AG09319 (cell line): ENCODE measurements at regions not wholly inside any gene's neighbourhood (a gene's known extent, or its start where the extent isn't known, plus 50 kb on each side); places are given as distances from the start of the nearest gene placed in this dataset.
"Not testable (repeated sequence)": the region's sequence is repeated elsewhere in the genome, so short reads cannot be mapped to it uniquely, and the experiment has no call there.

ENCODE experiments used
- DNase-seq: peaks from one replicate; pipeline ENCODE4 v3.0.0-alpha.2; 2010; ENCODE audit warnings: low read depth; ENCODE audit errors: extremely low read depth
- CTCF ChIP-seq: IDR thresholded peaks from 2 replicates; pipeline ENCODE4 v1.5.1; 2011; ENCODE audit warnings: low read depth, mild to moderate bottlenecking, inconsistent platforms, low read length, moderate library complexity

- no peak for TF ChIP-seq CTCF
- DNase-seq: no peak
Observed at GRCh38 chr11:69948256-69949141, 129.3 kb upstream of the FGF3 start.

- TF ChIP-seq CTCF: no peak
- no peak for DNase-seq
Observed at GRCh38 chr11:69949327-69949726, 128.8 kb upstream of the ANO1 start.

GRCh38 chr11:69950120-69950519, 128.0 kb upstream of the ANO1 start:
- TF ChIP-seq CTCF: peak; percentile 48
- DNase-seq: no peak

GRCh38 chr11:69950621-69951020, 127.5 kb upstream of the ANO1 start:
- no peak for DNase-seq
- TF ChIP-seq CTCF: no peak

GRCh38 chr11:69951821-69952220, 126.3 kb upstream of the ANO1 start:
- DNase-seq: no peak
- no peak for TF ChIP-seq CTCF

GRCh38 chr11:69952229-69952975, 125.7 kb upstream of the ANO1 start:
- not testable (repeated sequence) for DNase-seq

- DNase-seq: no peak
Observed at GRCh38 chr11:69953356-69953755, 124.8 kb upstream of the ANO1 start.

More at GRCh38 chr11:69953356-69953755, 124.8 kb upstream of the ANO1 start:
- TF ChIP-seq CTCF: no peak
